ENCODE measurements at regions not wholly inside any gene's neighbourhood (a gene's known extent, or its start where the extent isn't known, plus 50 kb on each side); places are given as distances from the start of the nearest gene placed in this dataset.

DNA sequence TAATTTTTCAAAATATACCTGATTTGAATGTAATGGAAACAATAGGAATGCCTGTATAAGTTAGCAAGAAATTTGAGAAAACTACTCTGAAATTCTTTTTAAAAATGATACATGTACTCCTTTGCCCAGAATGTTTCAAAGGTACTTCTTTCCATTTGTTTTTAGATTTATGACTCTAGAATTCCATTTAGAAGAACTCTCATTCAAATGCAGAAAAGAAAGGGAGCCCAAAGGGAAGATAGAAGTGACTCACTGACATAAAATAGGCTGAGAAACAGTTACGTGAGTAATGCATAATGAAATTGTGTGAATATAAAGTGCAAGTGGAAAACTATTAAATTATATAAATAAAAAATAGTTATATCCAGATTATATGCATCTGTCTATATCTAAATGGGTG, 926.3 kb downstream of the TAF11L14 start:
- TF ChIP-seq, protein P1, sequence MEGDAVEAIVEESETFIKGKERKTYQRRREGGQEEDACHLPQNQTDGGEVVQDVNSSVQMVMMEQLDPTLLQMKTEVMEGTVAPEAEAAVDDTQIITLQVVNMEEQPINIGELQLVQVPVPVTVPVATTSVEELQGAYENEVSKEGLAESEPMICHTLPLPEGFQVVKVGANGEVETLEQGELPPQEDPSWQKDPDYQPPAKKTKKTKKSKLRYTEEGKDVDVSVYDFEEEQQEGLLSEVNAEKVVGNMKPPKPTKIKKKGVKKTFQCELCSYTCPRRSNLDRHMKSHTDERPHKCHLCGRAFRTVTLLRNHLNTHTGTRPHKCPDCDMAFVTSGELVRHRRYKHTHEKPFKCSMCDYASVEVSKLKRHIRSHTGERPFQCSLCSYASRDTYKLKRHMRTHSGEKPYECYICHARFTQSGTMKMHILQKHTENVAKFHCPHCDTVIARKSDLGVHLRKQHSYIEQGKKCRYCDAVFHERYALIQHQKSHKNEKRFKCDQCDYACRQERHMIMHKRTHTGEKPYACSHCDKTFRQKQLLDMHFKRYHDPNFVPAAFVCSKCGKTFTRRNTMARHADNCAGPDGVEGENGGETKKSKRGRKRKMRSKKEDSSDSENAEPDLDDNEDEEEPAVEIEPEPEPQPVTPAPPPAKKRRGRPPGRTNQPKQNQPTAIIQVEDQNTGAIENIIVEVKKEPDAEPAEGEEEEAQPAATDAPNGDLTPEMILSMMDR (IDR thresholded peaks at IDR 0.05), result no peak
- TF ChIP-seq EP300 (IDR thresholded peaks at IDR 0.05) (no peak), POLR2A (IDR thresholded peaks at IDR 0.05) (no peak), POLR2AphosphoS5 (IDR thresholded peaks at IDR 0.05) (no peak)
